ENCODE measurements at regions not wholly inside any gene's neighbourhood (a gene's known extent, or its start where the extent isn't known, plus 50 kb on each side); places are given as distances from the start of the nearest gene placed in this dataset.

DNA sequence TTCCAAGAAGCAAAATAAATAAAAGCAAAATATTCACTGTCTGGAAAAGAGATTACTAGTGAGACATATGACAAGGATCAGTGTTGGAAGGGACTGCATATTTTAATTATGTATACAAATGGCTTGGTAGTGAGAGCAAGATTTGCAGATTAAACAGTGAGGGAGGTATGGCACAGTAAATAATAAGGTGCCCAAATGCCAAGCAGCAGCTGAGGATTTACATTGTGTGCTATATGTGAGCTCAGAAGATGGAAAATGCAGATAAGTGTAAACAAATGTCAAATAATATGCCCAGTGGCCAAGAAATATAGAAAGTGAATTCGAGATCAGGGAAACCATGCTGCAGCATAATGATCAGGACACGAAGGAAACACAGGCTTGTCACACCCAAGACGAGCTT, 173.8 kb upstream of the NRSN1 start:
- Histone ChIP-seq H2BK20ac (ENCODE audit: low read depth, low read length, poor library complexity, severe bottlenecking) (no peak overlapping the region), H3K4ac (ENCODE audit: low read depth, low read length) (no peak overlapping the region), H2AFZ (ENCODE audit: low read length) (no peak overlapping the region), H2AK5ac (ENCODE audit: insufficient read length, low read length) (no peak overlapping the region), H4K8ac (replicated peaks; ENCODE audit: insufficient read length, low read depth, low read length) (no peak overlapping the region), H3K23me2 (ENCODE audit: insufficient read length, low read depth, low read length, poor library complexity, severe bottlenecking) (no peaks in the 10 kb centered on the region), H3T11ph (ENCODE audit: low read length) (no peak overlapping the region), H4K5ac (ENCODE audit: insufficient read length, low read depth, low read length) (no peak overlapping the region), H2BK5ac (ENCODE audit: insufficient read length, low read length) (no peak overlapping the region), H3K9ac (ENCODE audit: extremely low read depth, insufficient read length, low read length) (no peak overlapping the region), H2BK15ac (ENCODE audit: low read depth, low read length) (no peak overlapping the region), H3K56ac (ENCODE audit: insufficient read length, low read depth, low read length) (no peak overlapping the region), H3K9me3 (ENCODE audit: control insufficient read depth, low read depth, low read length) (no peaks in the 10 kb centered on the region), H3K27me3 (ENCODE audit: insufficient read depth, low read length) (no peaks in the 10 kb centered on the region), H2BK12ac (ENCODE audit: insufficient read length, low read depth, low read length) (no peak overlapping the region), H3K79me2 (ENCODE audit: insufficient read depth, low read length) (no peaks in the 10 kb centered on the region), H4K20me1 (ENCODE audit: control insufficient read depth, insufficient read depth, insufficient read length) (no peaks in the 10 kb centered on the region), H3K14ac (ENCODE audit: insufficient read depth, low read length) (no peak overlapping the region), H3K23ac (ENCODE audit: insufficient read length, low read depth, low read length) (no peak overlapping the region), H3K4me1 (ENCODE audit: insufficient read depth, low read length) (no peaks in the 10 kb centered on the region), H3K79me1 (ENCODE audit: insufficient read depth, low read depth, low read length, poor library complexity, severe bottlenecking) (no peaks in the 10 kb centered on the region), H3K27ac (ENCODE audit: insufficient read length, low read depth, low read length) (no peak overlapping the region), H4K91ac (ENCODE audit: insufficient read length, low read depth, low read length) (no peak overlapping the region), H2BK120ac (ENCODE audit: low read depth, low read length, poor library complexity, severe bottlenecking) (no peak overlapping the region), H3K18ac (ENCODE audit: insufficient read length, low read depth, low read length) (no peak overlapping the region), H3K4me2 (ENCODE audit: insufficient read depth, insufficient read length, low read length) (no peak overlapping the region)
- Mint-ChIP-seq H3K9me3 (no peaks in the 10 kb centered on the region), H3K27me3 (ENCODE audit: low read depth) (no peaks in the 10 kb centered on the region), H3K36me3 (ENCODE audit: insufficient read depth in 1 of 3, low read depth in 3 of 3) (no peaks in the 10 kb centered on the region), H3K4me1 (peaks cover 13 to 17% of the 10 kb centered on the region in 2 experiments), H3K27ac (no peak overlapping the region), H3K4me3 (no peak overlapping the region)
- DNase-seq, result no peak
- WGBS (ENCODE audit: extremely low coverage, insufficient read length, low lambda C conversion rate), result no CpG with 5 or more reads among the region's 3 CpGs
- TF ChIP-seq, protein P1, sequence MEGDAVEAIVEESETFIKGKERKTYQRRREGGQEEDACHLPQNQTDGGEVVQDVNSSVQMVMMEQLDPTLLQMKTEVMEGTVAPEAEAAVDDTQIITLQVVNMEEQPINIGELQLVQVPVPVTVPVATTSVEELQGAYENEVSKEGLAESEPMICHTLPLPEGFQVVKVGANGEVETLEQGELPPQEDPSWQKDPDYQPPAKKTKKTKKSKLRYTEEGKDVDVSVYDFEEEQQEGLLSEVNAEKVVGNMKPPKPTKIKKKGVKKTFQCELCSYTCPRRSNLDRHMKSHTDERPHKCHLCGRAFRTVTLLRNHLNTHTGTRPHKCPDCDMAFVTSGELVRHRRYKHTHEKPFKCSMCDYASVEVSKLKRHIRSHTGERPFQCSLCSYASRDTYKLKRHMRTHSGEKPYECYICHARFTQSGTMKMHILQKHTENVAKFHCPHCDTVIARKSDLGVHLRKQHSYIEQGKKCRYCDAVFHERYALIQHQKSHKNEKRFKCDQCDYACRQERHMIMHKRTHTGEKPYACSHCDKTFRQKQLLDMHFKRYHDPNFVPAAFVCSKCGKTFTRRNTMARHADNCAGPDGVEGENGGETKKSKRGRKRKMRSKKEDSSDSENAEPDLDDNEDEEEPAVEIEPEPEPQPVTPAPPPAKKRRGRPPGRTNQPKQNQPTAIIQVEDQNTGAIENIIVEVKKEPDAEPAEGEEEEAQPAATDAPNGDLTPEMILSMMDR (conservative IDR thresholded peaks at IDR 0.05), result no peak
